ENCODE measurements at regions not wholly inside any gene's neighbourhood (a gene's known extent, or its start where the extent isn't known, plus 50 kb on each side); places are given as distances from the start of the nearest gene placed in this dataset.

DNA sequence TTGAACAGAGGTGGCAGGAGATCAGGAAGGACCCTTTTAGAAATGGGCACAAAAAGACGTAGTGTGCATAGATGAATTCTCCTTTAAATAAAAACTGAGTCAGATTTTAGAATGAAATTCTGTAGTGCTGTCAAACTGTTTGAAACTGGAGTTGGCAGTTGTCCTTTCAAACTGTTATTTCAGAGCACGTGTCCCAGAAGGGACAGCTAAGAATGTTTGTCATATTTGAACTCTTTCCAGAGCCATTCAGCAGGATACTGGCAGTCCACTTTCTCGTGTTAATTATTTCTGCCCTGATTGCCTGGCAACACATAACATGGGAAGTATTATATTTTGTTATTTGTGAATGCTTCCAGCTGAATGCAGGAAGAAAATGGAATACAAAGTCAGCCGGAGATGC, 212.3 kb upstream of the DPYD start:
- TF ChIP-seq, protein P1, sequence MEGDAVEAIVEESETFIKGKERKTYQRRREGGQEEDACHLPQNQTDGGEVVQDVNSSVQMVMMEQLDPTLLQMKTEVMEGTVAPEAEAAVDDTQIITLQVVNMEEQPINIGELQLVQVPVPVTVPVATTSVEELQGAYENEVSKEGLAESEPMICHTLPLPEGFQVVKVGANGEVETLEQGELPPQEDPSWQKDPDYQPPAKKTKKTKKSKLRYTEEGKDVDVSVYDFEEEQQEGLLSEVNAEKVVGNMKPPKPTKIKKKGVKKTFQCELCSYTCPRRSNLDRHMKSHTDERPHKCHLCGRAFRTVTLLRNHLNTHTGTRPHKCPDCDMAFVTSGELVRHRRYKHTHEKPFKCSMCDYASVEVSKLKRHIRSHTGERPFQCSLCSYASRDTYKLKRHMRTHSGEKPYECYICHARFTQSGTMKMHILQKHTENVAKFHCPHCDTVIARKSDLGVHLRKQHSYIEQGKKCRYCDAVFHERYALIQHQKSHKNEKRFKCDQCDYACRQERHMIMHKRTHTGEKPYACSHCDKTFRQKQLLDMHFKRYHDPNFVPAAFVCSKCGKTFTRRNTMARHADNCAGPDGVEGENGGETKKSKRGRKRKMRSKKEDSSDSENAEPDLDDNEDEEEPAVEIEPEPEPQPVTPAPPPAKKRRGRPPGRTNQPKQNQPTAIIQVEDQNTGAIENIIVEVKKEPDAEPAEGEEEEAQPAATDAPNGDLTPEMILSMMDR (IDR thresholded peaks at IDR 0.05; ENCODE audit: unreplicated experiment) = no peak
- Mint-ChIP-seq H3K36me3 (ENCODE audit: low read depth, unreplicated experiment) (no peaks in the 10 kb centered on the region), H3K9me3 (ENCODE audit: unreplicated experiment) (no peaks in the 10 kb centered on the region), H3K4me1 (ENCODE audit: unreplicated experiment) (peaks cover 3% of the 10 kb centered on the region), H3K27me3 (ENCODE audit: unreplicated experiment) (no peaks in the 10 kb centered on the region), H3K4me3 (ENCODE audit: unreplicated experiment) (no peak overlapping the region), H3K27ac (ENCODE audit: unreplicated experiment) (no peak overlapping the region)
- no peak for DNase-seq (ENCODE audit: low spot score)

DNA sequence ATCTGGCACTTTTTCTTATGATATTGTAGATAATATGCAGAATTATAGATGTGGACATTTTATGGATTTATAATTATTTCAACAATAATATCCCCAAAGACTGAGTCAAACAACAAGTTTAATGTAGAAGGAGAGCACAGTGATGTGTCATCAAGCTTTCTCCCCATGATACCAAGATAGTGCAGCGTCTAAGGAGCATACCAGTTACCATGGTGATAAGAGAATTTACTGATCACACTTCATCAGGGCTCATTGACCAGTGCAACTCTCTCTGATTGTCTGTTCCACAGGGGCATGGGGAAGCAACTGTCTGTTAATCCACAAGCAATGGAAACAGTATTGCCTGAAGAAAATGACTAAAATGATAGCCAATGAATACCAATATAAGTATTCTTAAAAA, 209.6 kb upstream of the DPYD start:
- TF ChIP-seq, protein P1 (IDR thresholded peaks at IDR 0.05; ENCODE audit: unreplicated experiment) = no peak
- no peak overlapping the region for H3K4me3 Mint-ChIP-seq (ENCODE audit: unreplicated experiment)
- no peaks in the 10 kb centered on the region for H3K27me3 Mint-ChIP-seq (ENCODE audit: unreplicated experiment)
- no peak overlapping the region for H3K27ac Mint-ChIP-seq (ENCODE audit: unreplicated experiment)
- peaks cover 3% of the 10 kb centered on the region for H3K4me1 Mint-ChIP-seq (ENCODE audit: unreplicated experiment)
- H3K9me3 Mint-ChIP-seq (ENCODE audit: unreplicated experiment) = no peaks in the 10 kb centered on the region
- no peaks in the 10 kb centered on the region for H3K36me3 Mint-ChIP-seq (ENCODE audit: low read depth, unreplicated experiment)
- no peak for DNase-seq (ENCODE audit: low spot score)

DNA sequence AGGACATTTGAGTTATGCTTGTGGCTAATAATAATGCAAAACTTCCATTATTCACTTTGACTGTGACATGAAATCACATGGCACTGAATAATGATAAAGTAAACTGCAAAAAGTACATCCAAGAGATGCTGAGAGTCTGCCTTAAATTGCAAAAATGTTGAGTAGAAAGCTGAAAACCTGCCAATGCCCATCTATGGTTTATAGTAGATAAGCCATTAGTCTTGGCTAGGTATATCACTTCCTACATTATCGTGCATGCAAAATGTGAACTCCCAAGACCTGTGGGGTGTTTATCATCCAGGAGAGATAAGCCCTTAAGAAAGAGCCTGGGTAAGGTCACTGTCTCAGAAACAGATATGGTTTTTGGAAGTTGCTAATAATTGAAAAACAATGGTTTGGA, 208.7 kb upstream of the DPYD start:
- no peak overlapping the region for H3K4me3 Mint-ChIP-seq (ENCODE audit: unreplicated experiment)
- no peaks in the 10 kb centered on the region for H3K9me3 Mint-ChIP-seq (ENCODE audit: unreplicated experiment)
- H3K27ac Mint-ChIP-seq (ENCODE audit: unreplicated experiment) = no peak overlapping the region
- no peak for DNase-seq (ENCODE audit: low spot score)
- TF ChIP-seq, protein P1 (IDR thresholded peaks at IDR 0.05; ENCODE audit: unreplicated experiment) = no peak
- no peaks in the 10 kb centered on the region for H3K27me3 Mint-ChIP-seq (ENCODE audit: unreplicated experiment)
- H3K36me3 Mint-ChIP-seq (ENCODE audit: low read depth, unreplicated experiment) = no peaks in the 10 kb centered on the region
- peaks cover 3% of the 10 kb centered on the region for H3K4me1 Mint-ChIP-seq (ENCODE audit: unreplicated experiment)

DNA sequence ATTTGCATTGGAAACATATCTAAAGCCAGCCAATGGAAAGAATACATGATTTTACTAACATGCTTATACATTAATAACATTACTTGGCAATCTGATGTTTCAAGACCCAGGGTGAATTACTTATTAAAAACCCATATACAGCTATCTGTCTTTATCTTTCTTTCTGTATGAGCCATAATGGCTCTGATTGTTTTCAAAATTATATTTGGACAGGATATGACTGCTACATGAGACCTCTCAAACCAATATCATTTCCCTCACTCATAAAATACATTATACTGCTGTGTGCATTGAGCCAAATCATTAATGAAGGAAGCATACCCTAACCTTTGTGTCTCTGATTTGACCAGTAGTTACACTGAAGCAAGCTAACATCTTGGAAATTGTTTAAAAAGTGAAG, 205.9 kb upstream of the DPYD start:
- no peaks in the 10 kb centered on the region for H3K9me3 Mint-ChIP-seq (ENCODE audit: unreplicated experiment)
- TF ChIP-seq, protein P1 (IDR thresholded peaks at IDR 0.05; ENCODE audit: unreplicated experiment) = no peak
- H3K27ac Mint-ChIP-seq (ENCODE audit: unreplicated experiment) = no peak overlapping the region
- no peaks in the 10 kb centered on the region for H3K4me1 Mint-ChIP-seq (ENCODE audit: unreplicated experiment)
- DNase-seq (ENCODE audit: low spot score) = no peak
- H3K36me3 Mint-ChIP-seq (ENCODE audit: low read depth, unreplicated experiment) = no peaks in the 10 kb centered on the region
- no peak overlapping the region for H3K4me3 Mint-ChIP-seq (ENCODE audit: unreplicated experiment)
- no peaks in the 10 kb centered on the region for H3K27me3 Mint-ChIP-seq (ENCODE audit: unreplicated experiment)

DNA sequence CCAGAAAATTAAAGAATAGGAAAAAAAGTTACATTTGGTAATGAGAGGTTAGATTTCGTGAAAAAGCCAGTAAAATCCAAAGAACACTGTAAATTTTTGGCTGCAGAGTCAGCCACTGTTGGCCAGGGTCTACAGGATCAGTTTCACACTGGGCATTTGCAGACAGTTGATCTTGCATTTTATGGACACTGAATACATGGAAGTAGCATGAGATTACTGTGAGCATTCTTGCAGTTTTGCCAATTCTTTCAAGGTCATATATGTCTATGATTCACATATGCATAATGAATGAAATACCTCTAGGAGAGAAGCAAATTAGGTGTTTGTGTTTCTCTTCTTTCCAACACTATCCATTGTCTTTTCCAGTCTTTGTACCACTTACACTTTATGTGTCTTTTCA, 200.8 kb upstream of the DPYD start:
- H3K9me3 Mint-ChIP-seq (ENCODE audit: unreplicated experiment) = no peaks in the 10 kb centered on the region
- no peaks in the 10 kb centered on the region for H3K36me3 Mint-ChIP-seq (ENCODE audit: low read depth, unreplicated experiment)
- no peak for DNase-seq (ENCODE audit: low spot score)
- no peak overlapping the region for H3K4me3 Mint-ChIP-seq (ENCODE audit: unreplicated experiment)
- no peaks in the 10 kb centered on the region for H3K4me1 Mint-ChIP-seq (ENCODE audit: unreplicated experiment)
- TF ChIP-seq, protein P1 (IDR thresholded peaks at IDR 0.05; ENCODE audit: unreplicated experiment) = no peak
- H3K27ac Mint-ChIP-seq (ENCODE audit: unreplicated experiment) = no peak overlapping the region
- no peaks in the 10 kb centered on the region for H3K27me3 Mint-ChIP-seq (ENCODE audit: unreplicated experiment)

All from endothelial cell (in vitro differentiated cells).